BJ (cell line): ENCODE measurements at regions not wholly inside any gene's neighbourhood (a gene's known extent, or its start where the extent isn't known, plus 50 kb on each side); places are given as distances from the start of the nearest gene placed in this dataset. TPM values are rescaled to one million over a fixed set of nuclear protein-coding genes. Genes with fewer than 3 reads are reported as not detected.

ENCODE experiments used
- CTCF ChIA-PET: fragments of 350-600 bp; formaldehyde crosslinking; extraction: SDS; loops from one replicate; lab custom pipeline; 2021; ENCODE audit warnings: antibody characterized with exemption, inconsistent platforms; lab: Yijun Ruan, JAX
- POLR2A ChIA-PET: fragments of 300-600 bp; sonication (Branson Sonifier 250); formaldehyde crosslinking; extraction: SDS; loops from one replicate; lab custom pipeline; 2021; ENCODE audit warnings: antibody characterized with exemption; lab: Charles Lee
- DNase-seq: peaks from one replicate; pipeline ENCODE4 v3.0.0-alpha.2; 2011; ENCODE audit warnings: low read depth
- H3K27me3 ChIP-seq: 2 replicates; pipeline ENCODE4 v1.6.0; 2011; ENCODE audit warnings: low read length; ENCODE audit not compliant: control insufficient read depth, insufficient read depth
- H3K36me3 ChIP-seq: 2 replicates; pipeline ENCODE4 v1.5.1; 2011; ENCODE audit warnings: low read length; ENCODE audit not compliant: control insufficient read depth, insufficient read depth
- H3K4me3 ChIP-seq: 2 replicates; pipeline ENCODE4 v1.5.1; 2011; ENCODE audit warnings: low read depth, mild to moderate bottlenecking, control low read depth, low read length
- small RNA-seq: library from RNA; depleted of rRNA; stranded (forward); fragments of <200 nt; gene quantifications from one replicate; pipeline ENCODE3, GENCODE V24; 2012; ENCODE audit warnings: low replicate concordance, low read depth; ENCODE audit not compliant: insufficient read length
- TF ChIP-seq, protein P1 (sequence below): IDR thresholded peaks from 2 replicates; pipeline ENCODE4 v1.5.1; 2011; ENCODE audit warnings: low read depth, mild to moderate bottlenecking, control low read depth, inconsistent platforms, low read length, moderate library complexity; ENCODE audit not compliant: insufficient read depth

DNA sequence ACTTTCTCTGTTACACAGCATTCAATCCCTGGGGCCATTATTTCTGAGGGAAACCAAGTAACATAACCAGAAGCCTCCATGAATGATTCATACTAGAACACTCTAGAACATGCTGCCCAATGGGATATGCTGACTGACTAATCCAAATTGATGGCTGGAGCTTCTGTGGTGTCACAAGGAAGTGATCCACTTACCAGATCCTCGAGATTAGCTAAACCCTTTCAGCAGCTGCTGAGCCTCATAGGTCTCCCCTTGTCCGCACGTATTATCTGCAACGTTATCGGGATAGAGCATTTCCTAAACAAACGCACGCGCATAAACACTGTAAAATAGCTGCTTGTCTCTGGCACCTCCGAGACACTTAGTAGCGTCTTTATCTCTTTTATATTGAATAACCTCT lies 61.2 kb upstream of the PROK2 start:
- H3K27me3 ChIP-seq: no peaks in the 10 kb centered on the region
- TF ChIP-seq, protein P1, sequence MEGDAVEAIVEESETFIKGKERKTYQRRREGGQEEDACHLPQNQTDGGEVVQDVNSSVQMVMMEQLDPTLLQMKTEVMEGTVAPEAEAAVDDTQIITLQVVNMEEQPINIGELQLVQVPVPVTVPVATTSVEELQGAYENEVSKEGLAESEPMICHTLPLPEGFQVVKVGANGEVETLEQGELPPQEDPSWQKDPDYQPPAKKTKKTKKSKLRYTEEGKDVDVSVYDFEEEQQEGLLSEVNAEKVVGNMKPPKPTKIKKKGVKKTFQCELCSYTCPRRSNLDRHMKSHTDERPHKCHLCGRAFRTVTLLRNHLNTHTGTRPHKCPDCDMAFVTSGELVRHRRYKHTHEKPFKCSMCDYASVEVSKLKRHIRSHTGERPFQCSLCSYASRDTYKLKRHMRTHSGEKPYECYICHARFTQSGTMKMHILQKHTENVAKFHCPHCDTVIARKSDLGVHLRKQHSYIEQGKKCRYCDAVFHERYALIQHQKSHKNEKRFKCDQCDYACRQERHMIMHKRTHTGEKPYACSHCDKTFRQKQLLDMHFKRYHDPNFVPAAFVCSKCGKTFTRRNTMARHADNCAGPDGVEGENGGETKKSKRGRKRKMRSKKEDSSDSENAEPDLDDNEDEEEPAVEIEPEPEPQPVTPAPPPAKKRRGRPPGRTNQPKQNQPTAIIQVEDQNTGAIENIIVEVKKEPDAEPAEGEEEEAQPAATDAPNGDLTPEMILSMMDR: no peak
- ChIA-PET CTCF (no interaction called here), POLR2A (no interaction called here)
- DNase-seq: no peak
- H3K4me3 ChIP-seq: no peak overlapping the region
- H3K36me3 ChIP-seq: no peaks in the 10 kb centered on the region

DNA sequence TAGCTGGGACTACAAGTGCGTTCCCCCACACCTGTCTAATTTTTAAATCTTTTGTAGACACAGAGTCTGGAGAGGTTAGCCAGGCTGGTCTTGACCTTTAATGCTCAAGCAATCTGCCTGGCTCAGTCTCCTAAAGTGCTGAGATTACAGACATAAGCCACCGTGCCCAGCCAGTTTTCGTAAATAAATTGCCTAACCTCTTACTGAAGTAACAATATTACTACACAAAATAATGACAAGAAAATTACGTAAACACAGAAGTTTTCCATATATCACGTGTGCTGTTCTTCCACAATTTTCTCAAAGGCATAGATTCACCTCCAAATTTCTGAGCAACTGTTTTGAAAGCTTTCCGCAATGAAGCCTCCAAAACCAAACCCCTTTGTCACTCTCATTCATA lies 58.1 kb upstream of the PROK2 start:
- H3K4me3 ChIP-seq: no peak overlapping the region
- TF ChIP-seq, protein P1: no peak
- DNase-seq: no peak
- H3K36me3 ChIP-seq: no peaks in the 10 kb centered on the region
- ChIA-PET CTCF (interaction anchor here (1.1 kb wide), 1 partner anchor 10 kb away, joined by 5 read pairs; no protein-coding TSS in a partner anchor), POLR2A (no interaction called here)
- no peaks in the 10 kb centered on the region for H3K27me3 ChIP-seq

- no peak overlapping the region for H3K4me3 ChIP-seq
- ChIA-PET POLR2A (no interaction called here), CTCF (no interaction called here)
- no peaks in the 10 kb centered on the region for H3K36me3 ChIP-seq
- no peak for DNase-seq
- TF ChIP-seq, protein P1: no peak
- H3K27me3 ChIP-seq: no peaks in the 10 kb centered on the region
Measured at GRCh38 chr3:71838406-71838805, 53.5 kb upstream of the PROK2 start.

Small RNA genes lying in the stretch of these regions (small RNA-seq; reads per million reads assigned to genes)
- gene AC104435.1 (not detected), gene AC105265.1 (not detected), gene RNA5SP136 (not detected), gene RNU1-62P (not detected), gene UBE2Q2P9 (not detected)
